ENCODE measurements at regions not wholly inside any gene's neighbourhood (a gene's known extent, or its start where the extent isn't known, plus 50 kb on each side); places are given as distances from the start of the nearest gene placed in this dataset.

- no peak overlapping the region for H2AFZ ChIP-seq (ENCODE audit: low read depth, low read length)
- H3K79me2 ChIP-seq (ENCODE audit: control insufficient read depth, insufficient read depth, low read length) = no peaks in the 10 kb centered on the region
- ChIA-PET CTCF (ENCODE audit: low intra/inter-chr PET ratio) (no interaction called here), POLR2A (no interaction called here)
- FAIRE-seq (no peak), DNase-seq (ENCODE audit: extremely low read depth in 1 of 4, low spot score in 3 of 4) (no peak), ATAC-seq (no peak)
- no peaks in the 10 kb centered on the region for H3K36me3 ChIP-seq (ENCODE audit: control insufficient read depth, insufficient read depth, low read length)
- H4K20me1 ChIP-seq (replicated peaks; ENCODE audit: control insufficient read depth, insufficient read depth, low read length) = no peaks in the 10 kb centered on the region
- H3K27me3 ChIP-seq (ENCODE audit: control insufficient read depth in 2 of 2, insufficient read depth in 2 of 2, low read length in 2 of 2) = no peaks in the 10 kb centered on the region
- in situ Hi-C loops (cut with MboI) = no loop called here
- H3K27ac ChIP-seq (ENCODE audit: extremely low read depth, low read depth, low read length) = no peak overlapping the region
- no peaks in the 10 kb centered on the region for H3K9me1 ChIP-seq (ENCODE audit: control insufficient read depth, insufficient read depth, low read length)
- H3K9ac ChIP-seq (ENCODE audit: insufficient read depth in 1 of 2, low read depth in 2 of 2, low read length in 2 of 2) = no peak overlapping the region
- intact Hi-C loops (cut with micrococcal nuclease) = no loop called here
- BruUV-seq (replicated peaks) = no TSS peak
- no peaks in the 10 kb centered on the region for H3K9me3 ChIP-seq (replicated peaks; ENCODE audit: control insufficient read depth, insufficient read depth, low read depth, low read length)
- WGBS (ENCODE audit: insufficient coverage, low coverage, missing lambda C conversion rate) = 0% methylated on average over 1 of the region's 1 CpG
- H3K4me1 ChIP-seq (replicated peaks in 1 of 2; ENCODE audit: control insufficient read depth in 2 of 2, insufficient read depth in 2 of 2, low read length in 2 of 2) = no peaks in the 10 kb centered on the region
- H3K4me3 ChIP-seq = no peak overlapping the region
- no peak overlapping the region for H3K4me2 ChIP-seq (ENCODE audit: insufficient read depth, low read length)
- no peak for TF ChIP-seq FOXJ2 (tag; IDR thresholded peaks at IDR 0.05)
- no peak for TF ChIP-seq ZNF12 (CRISPR knock-in tag; IDR thresholded peaks at IDR 0.05)
- TF ChIP-seq SP1 (CRISPR knock-in tag; IDR thresholded peaks at IDR 0.05) = no peak
- TF ChIP-seq YY1 (IDR thresholded peaks at IDR 0.05; ENCODE audit: borderline replicate concordance in 1 of 3, control insufficient read depth in 1 of 3, extremely low read depth in 1 of 3, insufficient read depth in 3 of 3, insufficient read length in 1 of 3, insufficient replicate concordance in 2 of 3, low read depth in 1 of 3, low read length in 2 of 3) = no peak
- TF ChIP-seq PCBP2 (IDR thresholded peaks at IDR 0.05; ENCODE audit: low read depth, low read length, poor library complexity, severe bottlenecking) = peak; percentile 95
- TF ChIP-seq ATF1 (CRISPR knock-in tag; IDR thresholded peaks at IDR 0.05) = no peak
- no peak for TF ChIP-seq ATF1 (tag; IDR thresholded peaks at IDR 0.05)
- no peak for TF ChIP-seq SMAD4 (CRISPR knock-in tag; conservative IDR thresholded peaks at IDR 0.05)
- TF ChIP-seq CREB3 (tag; conservative IDR thresholded peaks at IDR 0.05; ENCODE audit: low read depth) = no peak
- TF ChIP-seq ELF4 (CRISPR knock-in tag; IDR thresholded peaks at IDR 0.05) = no peak
- peak; percentile 85 for TF ChIP-seq HNRNPK (IDR thresholded peaks at IDR 0.05; ENCODE audit: low read depth, low read length, poor library complexity, severe bottlenecking)
- TF ChIP-seq PCBP1 (IDR thresholded peaks at IDR 0.05; ENCODE audit: low read depth, low read length, poor library complexity, severe bottlenecking) = peak; percentile 59
Measured at GRCh38 chr1:198447468-198447867, 93.0 kb downstream of the ATP6V1G3 start.
